Mucosa of rectum (tissue), 2 donors: ENCODE measurements at regions not wholly inside any gene's neighbourhood (a gene's known extent, or its start where the extent isn't known, plus 50 kb on each side); places are given as distances from the start of the nearest gene placed in this dataset.

Experiments
- H3K27ac ChIP-seq, 2 donors: one replicate each; pipeline ENCODE4 v1.7.0; 2013; ENCODE audit warnings: inconsistent platforms in 2 of 2, low read depth in 2 of 2, low read length in 2 of 2
- H3K27me3 ChIP-seq, 2 donors: one replicate each; pipeline ENCODE4 v1.7.0; 2013; ENCODE audit warnings: low read length in 2 of 2; ENCODE audit not compliant: control insufficient read depth in 2 of 2, insufficient read depth in 2 of 2
- H3K36me3 ChIP-seq, 2 donors: one replicate each; pipeline ENCODE4 v1.7.0; 2013; ENCODE audit warnings: low read length in 2 of 2; ENCODE audit not compliant: control insufficient read depth in 2 of 2, insufficient read depth in 2 of 2
- H3K4me1 ChIP-seq, 2 donors: one replicate each; pipeline ENCODE4 v1.7.0; 2013; ENCODE audit warnings: low read length in 2 of 2, mild to moderate bottlenecking in 1 of 2; ENCODE audit not compliant: control insufficient read depth in 2 of 2, insufficient read depth in 2 of 2
- H3K4me3 ChIP-seq, 2 donors: one replicate each; pipeline ENCODE4 v1.7.0; 2013; ENCODE audit warnings: low read length in 2 of 2
- H3K9ac ChIP-seq, 2 donors: one replicate each; pipeline ENCODE4 v1.7.0; 2013; ENCODE audit warnings: low read length in 2 of 2, low read depth in 1 of 2, mild to moderate bottlenecking in 1 of 2
- H3K9me3 ChIP-seq, 2 donors: one replicate each; pipeline ENCODE4 v1.7.0; 2013; ENCODE audit warnings: low read length in 2 of 2; ENCODE audit not compliant: control insufficient read depth in 2 of 2
- donor health status: healthy.
- donor health status: Normal muscosa, but diverticular disease.

GRCh38 chr3:144375088-144375487, 403.5 kb downstream of the DIPK2A start:
- no peaks in the 10 kb centered on the region for H3K36me3 ChIP-seq
- no peaks in the 10 kb centered on the region for H3K9me3 ChIP-seq
- H3K4me3 ChIP-seq = no peak overlapping the region
- H3K9ac ChIP-seq = no peak overlapping the region
- no peak overlapping the region for H3K27ac ChIP-seq
- no peaks in the 10 kb centered on the region for H3K4me1 ChIP-seq
- H3K27me3 ChIP-seq = no peaks in the 10 kb centered on the region

- no peak overlapping the region for H3K27ac ChIP-seq
- H3K9ac ChIP-seq = no peak overlapping the region
- no peaks in the 10 kb centered on the region for H3K36me3 ChIP-seq
- H3K4me1 ChIP-seq = no peaks in the 10 kb centered on the region
- no peaks in the 10 kb centered on the region for H3K9me3 ChIP-seq
- no peak overlapping the region for H3K4me3 ChIP-seq
- no peaks in the 10 kb centered on the region for H3K27me3 ChIP-seq
These were observed 409.2 kb downstream of the DIPK2A start for GRCh38 chr3:144380849-144381248.

- Histone ChIP-seq H3K4me1 (no peaks in the 10 kb centered on the region), H3K9me3 (no peaks in the 10 kb centered on the region), H3K36me3 (no peaks in the 10 kb centered on the region), H3K27ac (no peak overlapping the region), H3K4me3 (no peak overlapping the region), H3K27me3 (no peaks in the 10 kb centered on the region), H3K9ac (no peak overlapping the region)
These were observed 410.0 kb downstream of the DIPK2A start for GRCh38 chr3:144381607-144382006.

- Histone ChIP-seq H3K36me3 (no peaks in the 10 kb centered on the region), H3K4me3 (no peak overlapping the region), H3K27me3 (no peaks in the 10 kb centered on the region), H3K27ac (no peak overlapping the region), H3K4me1 (no peaks in the 10 kb centered on the region), H3K9ac (no peak overlapping the region), H3K9me3 (no peaks in the 10 kb centered on the region)
These were observed 412.8 kb downstream of the DIPK2A start for GRCh38 chr3:144384241-144384979.

- H3K9ac ChIP-seq = no peak overlapping the region
- no peak overlapping the region for H3K4me3 ChIP-seq
- H3K27ac ChIP-seq = no peak overlapping the region
- H3K27me3 ChIP-seq = no peaks in the 10 kb centered on the region
- no peaks in the 10 kb centered on the region for H3K9me3 ChIP-seq
- H3K4me1 ChIP-seq = no peaks in the 10 kb centered on the region
- H3K36me3 ChIP-seq = no peaks in the 10 kb centered on the region
These were observed 419.2 kb downstream of the DIPK2A start for GRCh38 chr3:144390786-144391185.

- H3K27me3 ChIP-seq = no peaks in the 10 kb centered on the region
- H3K9me3 ChIP-seq = no peaks in the 10 kb centered on the region
- no peak overlapping the region for H3K9ac ChIP-seq
- no peak overlapping the region for H3K27ac ChIP-seq
- H3K4me3 ChIP-seq = no peak overlapping the region
- no peaks in the 10 kb centered on the region for H3K36me3 ChIP-seq
- H3K4me1 ChIP-seq = no peaks in the 10 kb centered on the region
These were observed 419.6 kb downstream of the DIPK2A start for GRCh38 chr3:144391236-144391635.

- no peaks in the 10 kb centered on the region for H3K9me3 ChIP-seq
- no peak overlapping the region for H3K4me3 ChIP-seq
- H3K36me3 ChIP-seq = no peaks in the 10 kb centered on the region
- H3K27ac ChIP-seq = no peak overlapping the region
- H3K9ac ChIP-seq = no peak overlapping the region
- H3K4me1 ChIP-seq = no peaks in the 10 kb centered on the region
- H3K27me3 ChIP-seq = no peaks in the 10 kb centered on the region
These were observed 422.4 kb downstream of the DIPK2A start for GRCh38 chr3:144394032-144394431.

GRCh38 chr3:144402430-144402829, 430.8 kb downstream of the DIPK2A start:
- Histone ChIP-seq H3K4me3 (no peak overlapping the region), H3K9me3 (peaks cover 0 to 2% of the 10 kb centered on the region in 2 donors), H3K27ac (no peak overlapping the region), H3K36me3 (no peaks in the 10 kb centered on the region), H3K4me1 (no peaks in the 10 kb centered on the region), H3K9ac (no peak overlapping the region), H3K27me3 (no peaks in the 10 kb centered on the region)

GRCh38 chr3:144403040-144403457, 431.4 kb downstream of the DIPK2A start:
- Histone ChIP-seq H3K36me3 (no peaks in the 10 kb centered on the region), H3K4me1 (no peaks in the 10 kb centered on the region), H3K9me3 (peaks cover 0 to 2% of the 10 kb centered on the region in 2 donors), H3K27ac (no peak overlapping the region), H3K9ac (no peak overlapping the region), H3K4me3 (no peak overlapping the region), H3K27me3 (no peaks in the 10 kb centered on the region)

GRCh38 chr3:144407335-144407734, 435.7 kb downstream of the DIPK2A start:
- Histone ChIP-seq H3K9me3 (no peaks in the 10 kb centered on the region), H3K27ac (no peak overlapping the region), H3K4me3 (no peak overlapping the region), H3K36me3 (no peaks in the 10 kb centered on the region), H3K9ac (no peak overlapping the region), H3K4me1 (no peaks in the 10 kb centered on the region), H3K27me3 (no peaks in the 10 kb centered on the region)
